ENCODE measurements at regions not wholly inside any gene's neighbourhood (a gene's known extent, or its start where the extent isn't known, plus 50 kb on each side); places are given as distances from the start of the nearest gene placed in this dataset.

DNA sequence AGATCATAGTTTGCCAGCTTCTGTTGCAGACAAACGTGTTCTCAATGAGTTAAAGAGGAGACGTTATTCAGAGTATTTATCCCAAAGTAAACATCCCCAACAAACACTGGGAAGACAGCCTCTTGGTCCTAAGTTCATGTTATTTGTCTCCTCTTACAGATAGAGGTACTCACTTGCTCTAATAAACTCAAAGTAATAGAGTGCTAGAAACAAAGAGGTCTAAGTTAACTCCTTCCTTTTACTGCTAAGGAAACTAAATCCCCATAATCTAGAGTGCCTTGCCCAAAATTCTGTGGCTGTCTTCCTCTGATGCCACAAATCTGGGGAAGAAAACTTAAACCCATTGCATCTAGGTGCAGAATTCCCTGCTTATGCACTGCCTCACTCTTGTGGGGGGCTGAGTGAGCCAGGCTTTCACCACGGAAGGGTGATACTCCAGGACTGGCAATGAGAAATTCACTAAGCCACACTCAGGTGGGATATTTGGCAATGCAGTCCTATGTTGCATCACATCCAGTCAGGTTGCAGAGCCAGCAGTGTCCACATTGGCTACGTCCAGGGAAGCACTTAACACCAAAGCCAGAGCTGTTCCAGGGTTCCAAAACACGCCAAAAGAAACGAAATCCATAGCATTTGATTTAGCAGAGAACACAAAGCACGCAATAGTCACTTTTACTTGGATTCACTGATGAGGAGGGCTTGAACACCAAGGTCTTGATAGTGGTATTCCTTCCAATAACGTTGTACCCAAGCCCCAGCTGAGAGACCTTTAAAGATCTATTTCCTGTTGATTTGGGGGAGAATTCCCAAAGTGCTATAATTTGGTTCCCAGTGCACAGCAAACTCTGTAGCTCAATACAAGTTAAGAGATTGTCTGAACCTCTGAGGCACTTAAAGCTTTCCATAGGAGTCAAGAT, 81.0 kb upstream of the FOXQ1 start:
- Histone ChIP-seq H3K36me3 (no peaks in the 10 kb centered on the region), H3K9me3 (no peaks in the 10 kb centered on the region), H3K4me1 (peaks cover 0 to 8% (median 0%) of the 10 kb centered on the region in 4 donors), H3K4me3 (no peak overlapping the region), H3K27ac (no peak overlapping the region), H3K27me3 (no peaks in the 10 kb centered on the region)
- no peak for DNase-seq (ENCODE audit: low spot score in 2 of 2)
- WGBS, 2 donors: 61 to 62% methylated on average over 8 of the region's 8 CpGs
- TF ChIP-seq EP300 (IDR thresholded peaks at IDR 0.05) (no peak), POLR2A (IDR thresholded peaks at IDR 0.05) (no peak)
- TF ChIP-seq, protein P1, sequence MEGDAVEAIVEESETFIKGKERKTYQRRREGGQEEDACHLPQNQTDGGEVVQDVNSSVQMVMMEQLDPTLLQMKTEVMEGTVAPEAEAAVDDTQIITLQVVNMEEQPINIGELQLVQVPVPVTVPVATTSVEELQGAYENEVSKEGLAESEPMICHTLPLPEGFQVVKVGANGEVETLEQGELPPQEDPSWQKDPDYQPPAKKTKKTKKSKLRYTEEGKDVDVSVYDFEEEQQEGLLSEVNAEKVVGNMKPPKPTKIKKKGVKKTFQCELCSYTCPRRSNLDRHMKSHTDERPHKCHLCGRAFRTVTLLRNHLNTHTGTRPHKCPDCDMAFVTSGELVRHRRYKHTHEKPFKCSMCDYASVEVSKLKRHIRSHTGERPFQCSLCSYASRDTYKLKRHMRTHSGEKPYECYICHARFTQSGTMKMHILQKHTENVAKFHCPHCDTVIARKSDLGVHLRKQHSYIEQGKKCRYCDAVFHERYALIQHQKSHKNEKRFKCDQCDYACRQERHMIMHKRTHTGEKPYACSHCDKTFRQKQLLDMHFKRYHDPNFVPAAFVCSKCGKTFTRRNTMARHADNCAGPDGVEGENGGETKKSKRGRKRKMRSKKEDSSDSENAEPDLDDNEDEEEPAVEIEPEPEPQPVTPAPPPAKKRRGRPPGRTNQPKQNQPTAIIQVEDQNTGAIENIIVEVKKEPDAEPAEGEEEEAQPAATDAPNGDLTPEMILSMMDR (IDR thresholded peaks at IDR 0.05): no peak

DNA sequence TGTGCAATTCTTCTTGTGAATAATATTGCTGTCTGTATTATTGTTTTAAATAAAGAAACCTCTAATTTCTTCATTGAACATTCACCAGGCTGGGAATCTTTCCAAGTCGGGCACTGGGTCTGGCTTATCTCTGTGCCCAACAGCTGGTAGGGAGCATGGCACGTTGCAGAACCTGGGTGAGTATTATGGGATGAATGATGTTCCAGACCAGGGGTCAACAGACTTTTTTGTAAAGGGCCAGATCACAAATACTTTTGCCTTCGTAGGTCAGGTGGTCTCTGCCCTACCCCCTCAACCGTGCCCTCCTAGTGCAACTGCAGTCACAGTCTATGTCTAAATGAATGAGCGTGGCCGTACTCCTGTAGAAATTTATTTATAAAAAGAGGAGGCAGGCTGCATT, 81.6 kb upstream of the FOXQ1 start:
- peaks cover 0 to 8% (median 0%) of the 10 kb centered on the region in 4 donors for H3K4me1 ChIP-seq
- no peak for DNase-seq (ENCODE audit: low spot score in 2 of 2)
- H3K36me3 ChIP-seq: no peaks in the 10 kb centered on the region
- no peak overlapping the region for H3K27ac ChIP-seq
- TF ChIP-seq, protein P1 (IDR thresholded peaks at IDR 0.05): no peak
- H3K9me3 ChIP-seq: no peaks in the 10 kb centered on the region
- no peak overlapping the region for H3K4me3 ChIP-seq
- no peaks in the 10 kb centered on the region for H3K27me3 ChIP-seq
- 72 to 74% methylated on average over 6 of the region's 6 CpGs for WGBS, 2 donors

DNA sequence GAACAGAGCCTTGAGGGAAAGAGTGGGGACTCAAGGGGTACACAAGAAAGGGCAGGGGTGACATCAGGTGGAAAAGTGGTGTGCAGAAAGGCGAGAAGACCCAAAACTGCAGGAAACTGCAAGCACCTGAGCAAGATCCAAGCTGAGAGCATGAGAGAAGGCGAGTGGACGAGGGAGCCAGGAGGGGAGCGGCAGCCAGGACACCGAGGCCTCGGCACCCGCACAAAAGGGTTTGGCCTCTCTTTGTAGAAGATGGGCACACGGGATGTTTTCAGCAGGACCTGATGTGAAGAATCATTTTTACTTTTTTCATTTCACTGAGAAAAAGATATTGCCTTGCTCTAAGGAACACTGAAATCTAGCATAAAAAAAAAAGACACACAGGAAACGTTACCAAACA, 82.1 kb upstream of the FOXQ1 start:
- Histone ChIP-seq H3K36me3 (no peaks in the 10 kb centered on the region), H3K9me3 (no peaks in the 10 kb centered on the region), H3K4me3 (no peak overlapping the region), H3K4me1 (peaks cover 0 to 8% (median 0%) of the 10 kb centered on the region in 4 donors), H3K27me3 (no peaks in the 10 kb centered on the region), H3K27ac (no peak overlapping the region)
- WGBS, 2 donors: 89 to 90% methylated on average over 9 of the region's 9 CpGs
- no peak for DNase-seq (ENCODE audit: low spot score in 2 of 2)
- TF ChIP-seq POLR2A (IDR thresholded peaks at IDR 0.05) (no peak), EP300 (IDR thresholded peaks at IDR 0.05) (no peak)
- TF ChIP-seq, protein P1 (IDR thresholded peaks at IDR 0.05): no peak

DNA sequence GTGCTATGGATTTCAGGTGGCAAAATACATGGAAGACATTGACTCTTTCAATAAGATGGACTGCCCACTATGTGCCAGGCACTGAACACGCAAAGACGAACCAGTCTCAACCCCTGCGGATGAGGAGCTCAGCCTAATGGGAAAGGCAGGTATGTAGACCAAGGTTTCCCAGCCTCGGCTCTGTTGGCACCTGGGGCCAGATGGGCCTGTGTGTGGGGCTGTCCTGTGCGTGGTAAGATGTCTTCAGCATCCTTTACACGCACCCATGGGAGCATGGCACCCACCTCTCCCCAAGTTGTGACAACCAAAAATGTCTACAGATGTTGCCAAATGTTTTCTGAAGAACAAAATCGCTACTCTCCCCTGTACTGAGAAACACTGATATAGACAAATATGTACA, 82.6 kb upstream of the FOXQ1 start:
- no peak overlapping the region for H3K27ac ChIP-seq
- 92 to 96% methylated on average over 7 of the region's 7 CpGs for WGBS, 2 donors
- TF ChIP-seq EP300 (IDR thresholded peaks at IDR 0.05) (no peak), POLR2A (IDR thresholded peaks at IDR 0.05) (no peak)
- TF ChIP-seq, protein P1 (IDR thresholded peaks at IDR 0.05): no peak
- no peaks in the 10 kb centered on the region for H3K36me3 ChIP-seq
- DNase-seq (ENCODE audit: low spot score in 2 of 2): no peak
- no peaks in the 10 kb centered on the region for H3K27me3 ChIP-seq
- no peaks in the 10 kb centered on the region for H3K9me3 ChIP-seq
- H3K4me1 ChIP-seq: peaks cover 0 to 8% (median 0%) of the 10 kb centered on the region in 4 donors
- no peak overlapping the region for H3K4me3 ChIP-seq

DNA sequence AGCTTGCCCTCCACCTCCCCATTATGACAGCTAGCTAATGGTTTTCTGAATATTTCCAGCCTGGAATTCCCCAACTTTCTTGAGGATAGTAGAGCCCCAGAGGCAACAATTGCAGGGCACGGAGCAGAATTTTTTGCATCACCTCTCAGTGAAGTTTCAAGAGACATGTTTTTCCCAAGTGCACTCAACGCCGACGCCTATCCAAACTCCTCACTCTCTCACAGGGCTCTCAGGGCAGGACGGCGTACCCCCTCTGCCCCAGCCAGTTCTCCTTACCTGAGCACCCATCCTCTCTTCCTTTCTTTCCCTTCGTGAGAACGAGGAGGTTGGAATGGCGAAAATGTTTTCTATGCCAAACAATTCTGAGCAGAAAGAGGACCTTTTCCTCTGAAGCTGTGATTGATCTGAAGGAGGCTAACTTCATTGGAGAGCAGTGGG, 83.1 kb upstream of the FOXQ1 start:
- H3K36me3 ChIP-seq: no peaks in the 10 kb centered on the region
- peaks cover 0 to 8% (median 0%) of the 10 kb centered on the region in 4 donors for H3K4me1 ChIP-seq
- no peak overlapping the region for H3K27ac ChIP-seq
- no peaks in the 10 kb centered on the region for H3K27me3 ChIP-seq
- no peak for DNase-seq (ENCODE audit: low spot score in 2 of 2)
- no peak for TF ChIP-seq EP300 (IDR thresholded peaks at IDR 0.05)
- no peak for TF ChIP-seq POLR2A (IDR thresholded peaks at IDR 0.05)
- TF ChIP-seq, protein P1 (IDR thresholded peaks at IDR 0.05): no peak
- WGBS, 2 donors: 74 to 83% methylated on average over 9 of the region's 9 CpGs
- H3K9me3 ChIP-seq: no peaks in the 10 kb centered on the region
- no peak overlapping the region for H3K4me3 ChIP-seq

Data from tibial nerve (tissue), 4 donors.